Astrocyte of the spinal cord (primary cell): ENCODE measurements at regions not wholly inside any gene's neighbourhood (a gene's known extent, or its start where the extent isn't known, plus 50 kb on each side); places are given as distances from the start of the nearest gene placed in this dataset.
A peak's percentile ranks its signal among the peaks of the same experiment; 100 is the strongest.

ENCODE experiments used
- DNase-seq: peaks from one replicate; pipeline ENCODE4 v3.0.0; 2011; ENCODE audit warnings: low read depth, low spot score
- H3K4me3 ChIP-seq: 2 replicates; pipeline ENCODE4 v1.5.1; 2011; ENCODE audit warnings: low read depth, mild to moderate bottlenecking, low read length, moderate library complexity
- CTCF ChIP-seq: IDR thresholded peaks from 2 replicates; pipeline ENCODE4 v1.5.1; 2012; ENCODE audit warnings: low read depth, mild to moderate bottlenecking, low read length, inconsistent platforms
- in situ Hi-C: cut with HindIII; loops from 2 replicates; pipeline ENCODE4 v1.10.0; 2017; ENCODE audit warnings: low sequenced_read_pairs

GRCh38 chr14:30803185-30803584 lies 71.2 kb upstream of the COCH start:
- no peak overlapping the region for H3K4me3 ChIP-seq
- in situ Hi-C loops: no loop called here
- DNase-seq: no peak
- TF ChIP-seq CTCF: no peak

- DNase-seq: no peak
- in situ Hi-C loops: no loop called here
- H3K4me3 ChIP-seq: no peak overlapping the region
- no peak for TF ChIP-seq CTCF
Observed at GRCh38 chr14:30805284-30805683, 69.1 kb upstream of the COCH start.

GRCh38 chr14:30808576-30808975 lies 65.8 kb upstream of the COCH start:
- no peak overlapping the region for H3K4me3 ChIP-seq
- peak; percentile 18 for DNase-seq
- in situ Hi-C loops: no loop called here
- TF ChIP-seq CTCF: no peak

- DNase-seq: no peak
- H3K4me3 ChIP-seq: no peak overlapping the region
- TF ChIP-seq CTCF: no peak
- in situ Hi-C loops: no loop called here
Observed at GRCh38 chr14:30813216-30813615, 61.1 kb upstream of the COCH start.

- in situ Hi-C loops: no loop called here
- no peak for DNase-seq
- no peak overlapping the region for H3K4me3 ChIP-seq
- TF ChIP-seq CTCF: no peak
Observed at GRCh38 chr14:30820674-30821073, 53.7 kb upstream of the COCH start.

GRCh38 chr14:30822080-30822571 lies 52.2 kb upstream of the COCH start:
- no peak overlapping the region for H3K4me3 ChIP-seq
- in situ Hi-C loops: no loop called here
- DNase-seq: no peak
- no peak for TF ChIP-seq CTCF
